ENCODE measurements at regions not wholly inside any gene's neighbourhood (a gene's known extent, or its start where the extent isn't known, plus 50 kb on each side); places are given as distances from the start of the nearest gene placed in this dataset.

DNA sequence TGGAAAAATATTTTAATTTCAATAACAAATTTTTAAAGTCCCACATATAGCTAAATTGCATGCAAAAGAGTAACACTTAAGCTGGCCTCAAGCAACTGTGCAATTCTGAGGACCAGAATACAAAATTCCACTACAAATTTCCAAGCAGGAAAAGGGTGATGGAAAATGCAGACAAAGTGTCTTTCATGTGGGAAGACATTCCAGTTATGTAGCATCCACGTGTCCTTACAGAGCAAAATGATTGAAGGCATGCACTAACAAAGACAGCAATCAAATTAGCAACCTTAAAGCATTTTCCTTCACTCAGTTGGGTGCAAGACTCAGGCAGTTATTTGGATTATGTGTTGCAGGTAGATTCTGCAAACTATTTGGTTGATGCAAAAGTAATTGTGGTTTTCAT lies 203.7 kb downstream of the HERPUD2 start:
- TF ChIP-seq RFX5 (IDR thresholded peaks at IDR 0.05; ENCODE audit: low read depth, low read length) = no peak
- TF ChIP-seq, protein P1, sequence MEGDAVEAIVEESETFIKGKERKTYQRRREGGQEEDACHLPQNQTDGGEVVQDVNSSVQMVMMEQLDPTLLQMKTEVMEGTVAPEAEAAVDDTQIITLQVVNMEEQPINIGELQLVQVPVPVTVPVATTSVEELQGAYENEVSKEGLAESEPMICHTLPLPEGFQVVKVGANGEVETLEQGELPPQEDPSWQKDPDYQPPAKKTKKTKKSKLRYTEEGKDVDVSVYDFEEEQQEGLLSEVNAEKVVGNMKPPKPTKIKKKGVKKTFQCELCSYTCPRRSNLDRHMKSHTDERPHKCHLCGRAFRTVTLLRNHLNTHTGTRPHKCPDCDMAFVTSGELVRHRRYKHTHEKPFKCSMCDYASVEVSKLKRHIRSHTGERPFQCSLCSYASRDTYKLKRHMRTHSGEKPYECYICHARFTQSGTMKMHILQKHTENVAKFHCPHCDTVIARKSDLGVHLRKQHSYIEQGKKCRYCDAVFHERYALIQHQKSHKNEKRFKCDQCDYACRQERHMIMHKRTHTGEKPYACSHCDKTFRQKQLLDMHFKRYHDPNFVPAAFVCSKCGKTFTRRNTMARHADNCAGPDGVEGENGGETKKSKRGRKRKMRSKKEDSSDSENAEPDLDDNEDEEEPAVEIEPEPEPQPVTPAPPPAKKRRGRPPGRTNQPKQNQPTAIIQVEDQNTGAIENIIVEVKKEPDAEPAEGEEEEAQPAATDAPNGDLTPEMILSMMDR (conservative IDR thresholded peaks at IDR 0.05; ENCODE audit: low read depth, low read length) = no peak
- no peak for TF ChIP-seq BHLHE40 (IDR thresholded peaks at IDR 0.05; ENCODE audit: low read depth, low read length)
- no peak for TF ChIP-seq RAD21 (IDR thresholded peaks at IDR 0.05; ENCODE audit: low read length)
- no peak for TF ChIP-seq POLR2A (IDR thresholded peaks at IDR 0.05; ENCODE audit: low read depth, low read length)
- no peak for TF ChIP-seq MXI1 (IDR thresholded peaks at IDR 0.05; ENCODE audit: borderline replicate concordance, low read depth, low read length)
- TF ChIP-seq CEBPB (IDR thresholded peaks at IDR 0.05; ENCODE audit: low read depth, low read length) = no peak
- no peak for TF ChIP-seq RCOR1 (IDR thresholded peaks at IDR 0.05; ENCODE audit: insufficient replicate concordance, low read length)
- no peak for TF ChIP-seq MAZ (IDR thresholded peaks at IDR 0.05; ENCODE audit: borderline replicate concordance, low read depth, low read length)
- no peak for TF ChIP-seq SMC3 (IDR thresholded peaks at IDR 0.05; ENCODE audit: low read depth, low read length)
- TF ChIP-seq CHD1 (IDR thresholded peaks at IDR 0.05; ENCODE audit: low read depth, low read length) = no peak
- TF ChIP-seq, protein P2, sequence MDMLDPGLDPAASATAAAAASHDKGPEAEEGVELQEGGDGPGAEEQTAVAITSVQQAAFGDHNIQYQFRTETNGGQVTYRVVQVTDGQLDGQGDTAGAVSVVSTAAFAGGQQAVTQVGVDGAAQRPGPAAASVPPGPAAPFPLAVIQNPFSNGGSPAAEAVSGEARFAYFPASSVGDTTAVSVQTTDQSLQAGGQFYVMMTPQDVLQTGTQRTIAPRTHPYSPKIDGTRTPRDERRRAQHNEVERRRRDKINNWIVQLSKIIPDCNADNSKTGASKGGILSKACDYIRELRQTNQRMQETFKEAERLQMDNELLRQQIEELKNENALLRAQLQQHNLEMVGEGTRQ (IDR thresholded peaks at IDR 0.05; ENCODE audit: low read depth, low read length) = no peak
- TF ChIP-seq FOS (IDR thresholded peaks at IDR 0.05; ENCODE audit: low read depth, low read length) = no peak
- TF ChIP-seq NFE2L2 (IDR thresholded peaks at IDR 0.05; ENCODE audit: low read depth, low read length) = no peak

All from IMR-90 (cell line).